Endothelial cell of umbilical vein (primary cell): ENCODE measurements at regions not wholly inside any gene's neighbourhood (a gene's known extent, or its start where the extent isn't known, plus 50 kb on each side); places are given as distances from the start of the nearest gene placed in this dataset.

Experiments used
- BruUV-seq: library from RNA; stranded (reverse); fragments of 400-500 nt; replicated peaks from 2 replicates; lab custom pipeline; 2021; lab: Mats Ljungman, UMichigan
- CTCF ChIA-PET: fragments of 300-600, 350-600 bp; sonication (Branson Sonifier 250); formaldehyde crosslinking; loops from one replicate; lab custom pipeline; 2021; ENCODE audit warnings: antibody characterized with exemption, inconsistent platforms; lab: Charles Lee
- POLR2A ChIA-PET: fragments of 300-600, 350-600 bp; sonication (Branson Sonifier 250); formaldehyde crosslinking; loops from one replicate; lab custom pipeline; 2021; ENCODE audit warnings: antibody characterized with exemption, inconsistent platforms; lab: Charles Lee
- DNase-seq: peaks from one replicate; pipeline ENCODE4 v3.0.0-alpha.2; 2011; ENCODE audit warnings: low read depth, low spot score
- FAIRE-seq: peaks from 2 replicates; lab custom pipeline; 2011; peaks lifted over from hg19 to GRCh38; lab: Jason Lieb, UNC
- H2AFZ ChIP-seq: 2 replicates; pipeline ENCODE4 v1.6.0; 2012; ENCODE audit warnings: low read depth, low read length, control low read depth, inconsistent platforms
- H3K27ac ChIP-seq: 2 replicates; pipeline ENCODE4 v1.5.1; 2011; ENCODE audit warnings: low read depth, mild to moderate bottlenecking, control low read depth, low read length, moderate library complexity; ENCODE audit not compliant: insufficient read depth
- H3K27me3 ChIP-seq, 2 experiments: 2 replicates each; pipeline versions ENCODE4 v1.6.0 to v1.6.1; 2011; ENCODE audit warnings: low read length in 2 of 2, mixed read lengths in 1 of 2; ENCODE audit not compliant: control insufficient read depth in 2 of 2, insufficient read depth in 2 of 2
- H3K36me3 ChIP-seq, 2 experiments: 2 replicates in 1 of 2; 3 replicates in 1 of 2; pipeline ENCODE4 v1.5.1; 2011; ENCODE audit warnings: low read length in 2 of 2, mild to moderate bottlenecking in 1 of 2, moderate library complexity in 1 of 2; ENCODE audit not compliant: control insufficient read depth in 2 of 2, insufficient read depth in 2 of 2; ENCODE audit errors: extremely low read depth in 1 of 2
- H3K4me1 ChIP-seq: 3 replicates; pipeline ENCODE4 v1.5.1; 2011; ENCODE audit warnings: mild to moderate bottlenecking, low read length; ENCODE audit not compliant: control insufficient read depth, insufficient read depth; ENCODE audit errors: extremely low read depth
- H3K4me2 ChIP-seq: 2 replicates; pipeline ENCODE4 v1.6.1; 2011; ENCODE audit warnings: low read length, control low read depth, mixed read lengths; ENCODE audit not compliant: insufficient read depth
- H3K4me3 ChIP-seq, 3 experiments: fragments of 200-600 bp in 1 of 3; sonication (generic), shearing (Covaris generic) in 1 of 3; replicated peaks in 1 of 3; 2 replicates each; pipeline ENCODE4 v1.5.1; 2011 to 2016; ENCODE audit warnings: control low read depth in 3 of 3, low read length in 3 of 3, mild to moderate bottlenecking in 2 of 3, inconsistent platforms in 1 of 3, low read depth in 1 of 3, moderate library complexity in 1 of 3; ENCODE audit not compliant: insufficient read depth in 1 of 3
- H3K79me2 ChIP-seq: 2 replicates; pipeline ENCODE4 v1.6.0; 2012; ENCODE audit warnings: low read length, inconsistent platforms; ENCODE audit not compliant: control insufficient read depth, insufficient read depth
- H3K9ac ChIP-seq: replicated peaks from 2 replicates; pipeline ENCODE3; 2011; ENCODE audit warnings: low read length, control low read depth; ENCODE audit not compliant: insufficient read depth; ENCODE audit errors: extremely low read depth
- H3K9me1 ChIP-seq: replicated peaks from 3 replicates; pipeline ENCODE4 v1.6.0; 2011; ENCODE audit warnings: mild to moderate bottlenecking, low read length; ENCODE audit not compliant: control insufficient read depth, insufficient read depth; ENCODE audit errors: extremely low read depth
- H3K9me3 ChIP-seq: replicated peaks from 2 replicates; pipeline ENCODE4 v1.5.1; 2012; ENCODE audit warnings: low read length, inconsistent platforms; ENCODE audit not compliant: control insufficient read depth, insufficient read depth
- H4K20me1 ChIP-seq: replicated peaks from 2 replicates; pipeline ENCODE3; 2011; ENCODE audit warnings: mild to moderate bottlenecking, low read length; ENCODE audit not compliant: control insufficient read depth, insufficient read depth; ENCODE audit errors: extremely low read depth
- EZH2 ChIP-seq: IDR thresholded peaks from 2 replicates; pipeline ENCODE4 v1.6.1; 2012; ENCODE audit warnings: borderline replicate concordance, low read depth, mild to moderate bottlenecking, moderate library complexity, low read length, inconsistent platforms; ENCODE audit not compliant: severe bottlenecking
- FOS ChIP-seq: IDR thresholded peaks from 2 replicates; pipeline ENCODE4 v1.6.1; 2011; ENCODE audit warnings: mild to moderate bottlenecking, low read length, moderate library complexity, borderline replicate concordance; ENCODE audit not compliant: insufficient read depth
- GATA2 ChIP-seq: IDR thresholded peaks from 2 replicates; pipeline ENCODE4 v1.7.0; 2011; ENCODE audit warnings: low read depth, mild to moderate bottlenecking, moderate library complexity, mixed read lengths, low read length; ENCODE audit not compliant: insufficient read length, insufficient read depth
- JUN ChIP-seq: IDR thresholded peaks from 2 replicates; pipeline ENCODE4 v1.6.1; 2011; ENCODE audit warnings: borderline replicate concordance, low read depth; ENCODE audit not compliant: insufficient read length, insufficient read depth
- MAX ChIP-seq: IDR thresholded peaks from 2 replicates; pipeline ENCODE4 v1.6.1; 2011; ENCODE audit not compliant: insufficient read depth, insufficient read length
- POLR2AphosphoS5 ChIP-seq: IDR thresholded peaks from 2 replicates; pipeline ENCODE4 v1.6.1; 2012; ENCODE audit warnings: low read depth, mild to moderate bottlenecking, control low read depth, low read length, moderate library complexity; ENCODE audit not compliant: insufficient read depth
- dilution Hi-C: fragments of 300-500 bp; cut with MboI; formaldehyde crosslinking; loops from one replicate; pipeline ENCODE4 v1.15.0; 2019; ENCODE audit warnings: low sequenced_read_pairs; ENCODE audit not compliant: extremely low pct_ligation_motif_present
- intact Hi-C: fragments of 100-400 bp; cut with micrococcal nuclease; formaldehyde crosslinking; loops from one replicate; pipeline ENCODE4 v1.10.0; 2022

- POLR2A ChIA-PET = no interaction called here
- BruUV-seq = no TSS peak
- no peaks in the 10 kb centered on the region for H3K36me3 ChIP-seq
- dilution Hi-C loops (no loop called here), intact Hi-C loops (no loop called here)
- no peaks in the 10 kb centered on the region for H3K9me3 ChIP-seq
- no peak for FAIRE-seq
- no peaks in the 10 kb centered on the region for H4K20me1 ChIP-seq
- no peak overlapping the region for H3K4me3 ChIP-seq
- DNase-seq = no peak
- H3K4me1 ChIP-seq = no peaks in the 10 kb centered on the region
- H3K9ac ChIP-seq = no peak overlapping the region
- CTCF ChIA-PET = no interaction called here
- TF ChIP-seq POLR2AphosphoS5 (no peak), GATA2 (no peak)
- no peaks in the 10 kb centered on the region for H3K79me2 ChIP-seq
- H2AFZ ChIP-seq = no peak overlapping the region
- no peak overlapping the region for H3K4me2 ChIP-seq
- H3K27me3 ChIP-seq = no peaks in the 10 kb centered on the region
- no peaks in the 10 kb centered on the region for H3K9me1 ChIP-seq
- H3K27ac ChIP-seq = no peak overlapping the region
These were observed 73.5 kb upstream of the NGF start for GRCh38 chr1:115411371-115412063.

GRCh38 chr1:115409094-115410015 is 71.3 kb upstream of the NGF start:
- Histone ChIP-seq H3K4me3 (no peak overlapping the region), H3K27ac (no peak overlapping the region), H3K9ac (no peak overlapping the region), H3K9me3 (no peaks in the 10 kb centered on the region), H3K9me1 (no peaks in the 10 kb centered on the region), H3K4me2 (no peak overlapping the region), H2AFZ (no peak overlapping the region), H3K36me3 (no peaks in the 10 kb centered on the region), H3K4me1 (no peaks in the 10 kb centered on the region), H3K79me2 (no peaks in the 10 kb centered on the region), H3K27me3 (no peaks in the 10 kb centered on the region), H4K20me1 (no peaks in the 10 kb centered on the region)
- intact Hi-C loops (no loop called here), dilution Hi-C loops (no loop called here)
- CTCF ChIA-PET = no interaction called here
- POLR2A ChIA-PET = no interaction called here
- TF ChIP-seq JUN (no peak), MAX (no peak), FOS (no peak), EZH2 (no peak)
- no TSS peak for BruUV-seq
- DNase-seq = no peak
- no peak for FAIRE-seq
